ENCODE measurements at regions not wholly inside any gene's neighbourhood (a gene's known extent, or its start where the extent isn't known, plus 50 kb on each side); places are given as distances from the start of the nearest gene placed in this dataset.

DNA sequence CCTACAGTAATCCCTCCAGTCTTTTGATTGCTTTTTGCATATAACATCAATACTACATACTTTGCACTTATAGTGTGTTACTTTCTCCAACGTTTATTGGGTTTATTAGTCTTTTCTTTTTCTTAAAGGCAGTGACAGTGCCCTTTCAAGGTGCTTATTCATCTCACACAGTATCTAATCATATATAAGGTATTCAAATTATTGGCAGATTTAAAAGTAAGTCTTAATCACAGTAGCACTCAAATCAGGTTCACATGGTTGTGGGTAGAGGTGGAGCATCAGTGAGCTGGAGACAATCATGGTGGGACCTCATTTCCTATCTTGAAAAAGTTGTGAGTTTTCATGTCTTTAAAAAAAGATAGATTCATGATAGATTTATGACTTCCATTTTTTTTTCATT is 706.2 kb downstream of the GALC start:
- TF ChIP-seq CTCF (IDR thresholded peaks at IDR 0.05) (no peak), EZH2phosphoT487 (IDR thresholded peaks at IDR 0.05) (no peak)

Measured in neural progenitor cell (in vitro differentiated cells).